ENCODE measurements at regions not wholly inside any gene's neighbourhood (a gene's known extent, or its start where the extent isn't known, plus 50 kb on each side); places are given as distances from the start of the nearest gene placed in this dataset.
"Not testable (repeated sequence)": the region's sequence is repeated elsewhere in the genome, so short reads cannot be mapped to it uniquely, and the experiment has no call there.

- DNase-seq = no peak
Measured at GRCh38 chr9:18036422-18037187, 437.3 kb upstream of the ADAMTSL1 start.

- DNase-seq = no peak
Measured at GRCh38 chr9:18037981-18038380, 436.0 kb upstream of the ADAMTSL1 start.

GRCh38 chr9:18040327-18040726, 433.6 kb upstream of the ADAMTSL1 start:
- DNase-seq = no peak

GRCh38 chr9:18043978-18044377, 430.0 kb upstream of the ADAMTSL1 start:
- DNase-seq = no peak

- no peak for DNase-seq
Measured at GRCh38 chr9:18045326-18045725, 428.6 kb upstream of the ADAMTSL1 start.

GRCh38 chr9:18046068-18046467, 427.9 kb upstream of the ADAMTSL1 start:
- DNase-seq = no peak

- DNase-seq = no peak
Measured at GRCh38 chr9:18051638-18052037, 422.3 kb upstream of the ADAMTSL1 start.

GRCh38 chr9:18052060-18052459, 421.9 kb upstream of the ADAMTSL1 start:
- no peak for DNase-seq

- no peak for DNase-seq
Measured at GRCh38 chr9:18056269-18056992, 417.5 kb upstream of the ADAMTSL1 start.

- no peak for DNase-seq
Measured at GRCh38 chr9:18056993-18057369, 417.0 kb upstream of the ADAMTSL1 start.

GRCh38 chr9:18058564-18059442, 415.1 kb upstream of the ADAMTSL1 start:
- no peak for DNase-seq

- no peak for DNase-seq
Measured at GRCh38 chr9:18059447-18059846, 414.5 kb upstream of the ADAMTSL1 start.

- DNase-seq = no peak
Measured at GRCh38 chr9:18060269-18060934, 413.6 kb upstream of the ADAMTSL1 start.

GRCh38 chr9:18061332-18061731, 412.6 kb upstream of the ADAMTSL1 start:
- DNase-seq = no peak

GRCh38 chr9:18061856-18062255, 412.1 kb upstream of the ADAMTSL1 start:
- no peak for DNase-seq

- DNase-seq = no peak
Measured at GRCh38 chr9:18063856-18064390, 410.0 kb upstream of the ADAMTSL1 start.

GRCh38 chr9:18066608-18067007, 407.3 kb upstream of the ADAMTSL1 start:
- not testable (repeated sequence) for DNase-seq

- no peak for DNase-seq
Measured at GRCh38 chr9:18067548-18068120, 406.3 kb upstream of the ADAMTSL1 start.

- no peak for DNase-seq
Measured at GRCh38 chr9:18068900-18069299, 405.1 kb upstream of the ADAMTSL1 start.

- DNase-seq = no peak
Measured at GRCh38 chr9:18071651-18072060, 402.3 kb upstream of the ADAMTSL1 start.

GRCh38 chr9:18073002-18073401, 401.0 kb upstream of the ADAMTSL1 start:
- DNase-seq = no peak

- DNase-seq = no peak
Measured at GRCh38 chr9:18074041-18074440, 399.9 kb upstream of the ADAMTSL1 start.

All from CD4-positive, alpha-beta T cell treated with Interleukin-4 for 4 hours (primary cell).